HG03159 (cell line): ENCODE measurements at regions not wholly inside any gene's neighbourhood (a gene's known extent, or its start where the extent isn't known, plus 50 kb on each side); places are given as distances from the start of the nearest gene placed in this dataset.

ENCODE experiments used
- ATAC-seq: cut with Tn5 transposase; IDR thresholded peaks from one replicate; pipeline ENCODE4 v1.9.1; 2021; ENCODE audit warnings: mild to moderate bottlenecking, moderate library complexity; ENCODE audit not compliant: unreplicated experiment

DNA sequence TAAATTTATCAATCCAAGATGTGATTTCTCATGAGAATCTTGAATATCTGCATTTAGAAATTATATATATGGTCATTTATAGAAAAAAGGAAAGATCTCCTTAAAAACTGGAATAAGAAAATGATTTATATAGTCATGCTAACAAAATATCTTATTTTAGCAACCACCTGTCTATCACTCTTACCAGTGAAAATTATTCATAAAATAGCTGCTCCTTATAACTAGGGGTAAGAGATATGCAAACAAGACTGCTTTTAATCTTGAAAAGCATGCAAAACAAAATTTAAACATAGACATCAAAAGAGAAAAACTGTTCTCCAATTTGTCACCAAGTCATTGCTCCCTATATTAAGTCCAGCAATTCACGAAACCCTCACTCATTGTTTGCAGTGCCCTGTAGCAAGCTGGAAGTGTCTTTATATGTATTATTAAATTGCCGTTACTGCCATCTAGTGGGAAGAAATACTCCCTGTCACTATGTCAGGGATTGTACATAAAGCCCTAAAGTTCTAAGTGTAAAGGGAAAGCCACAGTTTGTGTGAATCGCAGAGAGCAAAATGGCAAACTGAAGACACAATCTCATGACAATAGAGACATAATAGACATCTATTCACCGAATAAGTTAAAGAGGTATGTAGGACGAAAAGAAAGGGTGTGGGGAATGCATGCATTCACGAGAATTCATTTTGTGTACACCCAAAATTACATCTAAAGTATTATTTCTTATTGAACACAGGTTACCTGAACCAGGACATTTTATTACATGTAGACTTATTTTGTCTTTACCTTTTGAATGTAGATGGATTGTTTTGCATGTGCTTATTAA lies 600.5 kb downstream of the USP25 start:
- ATAC-seq = peak; percentile 96

- ATAC-seq = no peak
Observed at GRCh38 chr21:16330908-16331268, 601.1 kb downstream of the USP25 start.

GRCh38 chr21:16337266-16337665 lies 607.5 kb downstream of the USP25 start:
- ATAC-seq = no peak

GRCh38 chr21:16342932-16343331 lies 613.1 kb downstream of the USP25 start:
- no peak for ATAC-seq

DNA sequence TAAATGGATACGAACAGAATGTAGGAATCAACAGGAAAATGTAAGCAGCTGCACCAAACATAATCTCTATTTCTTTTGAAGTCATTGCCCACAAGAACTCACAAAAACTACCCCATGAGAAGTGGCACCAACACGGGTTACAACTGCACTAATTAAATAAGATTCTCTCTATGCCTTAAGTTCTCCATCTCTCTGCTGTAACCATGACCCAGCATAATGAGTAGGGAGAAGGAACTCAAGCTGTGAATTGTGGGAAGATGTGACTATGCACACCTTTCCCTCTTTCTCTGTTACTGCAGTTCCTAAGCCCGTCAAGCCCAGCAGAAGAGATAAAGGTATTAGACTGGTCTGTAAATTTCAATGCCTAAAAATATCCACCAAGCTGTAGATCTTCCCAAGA lies 614.0 kb downstream of the USP25 start:
- no peak for ATAC-seq

DNA sequence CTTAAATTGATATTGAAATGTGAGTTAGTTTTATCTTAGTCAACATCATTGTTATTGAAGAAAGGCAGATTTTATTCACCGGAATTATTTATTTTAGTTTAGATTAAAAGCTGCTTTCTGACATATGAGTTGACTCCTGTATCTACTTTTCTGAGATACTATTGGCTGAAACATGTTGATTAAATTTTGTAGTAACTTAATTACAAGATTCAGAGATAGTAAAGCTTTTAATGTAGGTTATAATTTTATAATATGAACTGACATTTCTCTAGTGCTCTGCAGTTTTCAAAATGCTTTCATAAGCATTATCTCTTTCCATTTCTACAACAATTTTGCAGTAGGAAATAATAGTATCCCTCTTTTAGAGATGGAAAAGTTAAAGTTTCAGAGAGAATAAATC lies 616.0 kb downstream of the USP25 start:
- ATAC-seq = no peak

DNA sequence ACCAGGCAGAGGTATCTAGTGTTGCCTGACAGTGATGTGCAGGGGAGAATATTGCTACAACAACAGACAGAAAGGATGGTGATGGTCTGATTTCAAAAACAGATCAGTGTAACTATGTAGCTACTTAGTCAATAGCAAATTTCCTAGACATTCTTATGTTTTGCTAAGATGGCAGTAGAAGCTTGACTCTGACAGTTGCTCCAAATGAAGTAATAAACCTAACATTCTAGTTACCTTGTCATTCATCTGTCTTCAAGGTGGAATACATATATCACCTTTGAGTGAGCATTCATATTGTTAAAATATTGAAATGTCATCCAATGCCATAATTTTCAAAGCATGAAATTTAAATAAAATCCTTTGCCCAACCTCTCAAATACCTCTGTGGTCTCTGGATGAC lies 617.4 kb downstream of the USP25 start:
- ATAC-seq = no peak

DNA sequence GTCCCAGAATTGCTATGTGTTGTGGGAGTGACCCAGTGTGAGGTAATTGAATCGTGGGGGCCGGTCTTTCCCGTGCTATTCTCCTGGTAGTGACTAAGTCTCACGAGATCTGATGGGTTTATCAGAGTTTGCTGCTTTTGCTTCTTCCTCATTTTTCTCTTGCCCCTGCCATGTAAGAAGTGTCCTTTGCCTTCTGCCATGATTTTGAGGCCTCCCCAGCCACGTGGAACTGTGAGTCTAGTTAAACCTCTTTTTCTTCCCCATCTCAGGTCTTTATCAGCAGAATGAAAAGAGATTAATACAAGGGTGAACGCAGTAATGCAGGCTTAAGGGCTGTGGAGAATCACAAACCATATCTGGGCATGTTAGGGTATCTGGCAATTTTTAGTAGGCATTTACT lies 624.0 kb downstream of the USP25 start:
- no peak for ATAC-seq

- no peak for ATAC-seq
Observed at GRCh38 chr21:16357994-16358393, 628.2 kb downstream of the USP25 start.

- no peak for ATAC-seq
Observed at GRCh38 chr21:16358784-16359183, 629.0 kb downstream of the USP25 start.

- no peak for ATAC-seq
Observed at GRCh38 chr21:16363100-16363499, 633.3 kb downstream of the USP25 start.

- no peak for ATAC-seq
Observed at GRCh38 chr21:16363518-16363917, 633.7 kb downstream of the USP25 start.

DNA sequence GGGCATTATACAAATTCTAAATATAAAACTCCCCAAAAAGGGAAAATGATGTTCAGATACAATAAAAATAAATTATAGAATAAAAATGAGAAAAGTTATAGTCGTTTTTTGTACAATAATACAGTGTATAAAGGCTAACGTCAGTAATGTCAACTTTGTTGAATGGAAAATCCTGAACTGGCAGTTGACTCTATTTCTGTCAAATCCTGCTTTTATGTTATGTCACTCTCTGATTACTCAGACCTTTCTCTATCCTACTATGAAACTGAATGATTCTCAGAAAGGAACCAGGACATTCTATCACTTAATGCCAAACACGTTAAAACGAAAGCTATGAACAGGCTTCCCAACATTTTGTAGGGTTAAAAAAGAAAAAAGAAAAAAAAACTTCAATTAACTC lies 636.4 kb downstream of the USP25 start:
- ATAC-seq = no peak

GRCh38 chr21:16367079-16367478 lies 637.3 kb downstream of the USP25 start:
- ATAC-seq = no peak

- no peak for ATAC-seq
Observed at GRCh38 chr21:16370186-16370585, 640.4 kb downstream of the USP25 start.

DNA sequence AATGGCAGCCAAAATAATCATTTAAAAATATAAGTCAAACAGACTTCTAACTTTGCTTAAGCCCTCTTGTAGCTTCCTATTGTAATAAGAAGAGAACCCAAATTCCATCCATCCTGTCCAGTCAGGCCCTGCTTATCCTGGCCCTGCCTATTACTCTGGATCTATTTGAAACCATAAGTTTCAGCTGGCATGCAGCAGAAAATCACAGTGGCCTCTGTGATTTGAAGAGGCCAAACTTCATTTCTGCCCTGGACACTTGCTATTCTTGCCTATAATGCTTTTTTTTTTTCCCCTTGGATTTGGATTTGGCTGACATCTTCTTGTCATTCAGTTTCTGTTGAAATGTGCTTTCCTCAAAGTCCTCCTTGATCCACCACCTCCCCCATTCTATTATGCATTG lies 642.8 kb downstream of the USP25 start:
- no peak for ATAC-seq

DNA sequence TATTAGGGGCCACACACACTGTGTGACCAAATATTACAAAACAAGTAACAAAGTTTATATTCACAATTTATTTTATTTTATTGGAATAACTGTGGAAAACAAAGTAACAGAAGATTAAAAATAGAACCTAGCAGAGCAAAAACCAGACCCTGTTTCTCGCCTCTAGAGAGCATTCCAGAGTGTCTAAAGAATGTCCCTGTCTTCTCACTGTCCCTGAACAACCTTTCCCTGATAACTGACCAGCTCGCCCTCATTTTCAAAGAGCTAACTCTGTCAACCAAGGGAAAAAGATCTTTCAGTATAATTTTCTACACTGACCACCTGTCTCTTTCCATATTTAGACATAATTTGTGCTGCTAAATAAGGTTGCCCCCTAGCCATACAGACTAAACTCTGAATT lies 646.9 kb downstream of the USP25 start:
- no peak for ATAC-seq

GRCh38 chr21:16377120-16377658 lies 647.4 kb downstream of the USP25 start:
- ATAC-seq = no peak

GRCh38 chr21:16377857-16378256 lies 648.1 kb downstream of the USP25 start:
- no peak for ATAC-seq

GRCh38 chr21:16378525-16378924 lies 648.7 kb downstream of the USP25 start:
- no peak for ATAC-seq

- no peak for ATAC-seq
Observed at GRCh38 chr21:16388291-16388690, 658.5 kb downstream of the USP25 start.

DNA sequence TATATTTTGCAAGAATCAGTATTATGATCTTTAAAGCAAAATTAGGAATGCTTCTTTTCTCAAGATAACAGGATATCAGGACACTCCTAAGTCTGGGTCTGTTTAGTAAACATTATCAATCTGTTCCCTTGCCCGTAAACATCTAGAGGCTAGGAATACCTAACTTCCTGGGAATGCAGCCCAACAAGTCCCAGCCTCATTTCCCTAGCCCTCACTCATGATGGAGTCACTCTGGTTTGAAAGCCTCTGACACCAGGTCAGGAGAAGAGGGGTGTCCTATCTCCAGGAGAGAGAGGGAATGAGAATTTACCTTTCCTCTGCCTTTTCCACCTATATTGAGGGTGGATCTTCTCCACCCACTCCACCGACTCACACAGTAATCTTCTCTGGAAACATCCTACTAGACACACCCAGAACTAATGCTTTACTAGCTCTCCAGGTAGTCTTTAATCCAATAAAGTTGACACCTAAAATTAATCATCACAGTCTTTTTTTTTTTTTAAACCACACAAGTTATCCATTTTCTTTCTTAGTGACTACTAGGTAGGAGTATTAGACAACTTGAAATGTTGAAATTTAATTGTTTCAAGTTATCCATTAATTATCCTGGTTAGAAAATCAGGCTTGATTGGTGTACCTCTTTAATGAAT lies 659.3 kb downstream of the USP25 start:
- no peak for ATAC-seq
